ENCODE measurements at regions not wholly inside any gene's neighbourhood (a gene's known extent, or its start where the extent isn't known, plus 50 kb on each side); places are given as distances from the start of the nearest gene placed in this dataset.

DNA sequence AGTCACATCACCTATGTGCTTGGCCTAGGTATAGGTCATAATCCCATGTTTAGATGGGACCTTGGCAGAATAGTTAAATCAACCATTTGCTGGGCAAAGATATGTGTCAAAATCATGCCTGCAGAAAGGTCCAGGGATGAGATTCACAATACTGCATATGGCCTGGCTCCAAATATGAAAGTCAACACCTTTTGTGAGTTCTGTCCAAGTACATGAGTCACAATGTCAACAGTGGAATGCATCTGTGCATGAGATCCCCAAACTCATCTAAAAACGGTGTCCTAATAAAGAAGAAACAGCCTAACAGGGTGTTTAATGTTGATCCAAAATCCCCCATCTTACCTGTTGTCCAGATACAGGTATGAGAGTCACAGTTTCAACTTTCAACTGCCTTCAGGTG is 1847.5 kb downstream of the TP53TG3F start:
- TF ChIP-seq, protein P1, sequence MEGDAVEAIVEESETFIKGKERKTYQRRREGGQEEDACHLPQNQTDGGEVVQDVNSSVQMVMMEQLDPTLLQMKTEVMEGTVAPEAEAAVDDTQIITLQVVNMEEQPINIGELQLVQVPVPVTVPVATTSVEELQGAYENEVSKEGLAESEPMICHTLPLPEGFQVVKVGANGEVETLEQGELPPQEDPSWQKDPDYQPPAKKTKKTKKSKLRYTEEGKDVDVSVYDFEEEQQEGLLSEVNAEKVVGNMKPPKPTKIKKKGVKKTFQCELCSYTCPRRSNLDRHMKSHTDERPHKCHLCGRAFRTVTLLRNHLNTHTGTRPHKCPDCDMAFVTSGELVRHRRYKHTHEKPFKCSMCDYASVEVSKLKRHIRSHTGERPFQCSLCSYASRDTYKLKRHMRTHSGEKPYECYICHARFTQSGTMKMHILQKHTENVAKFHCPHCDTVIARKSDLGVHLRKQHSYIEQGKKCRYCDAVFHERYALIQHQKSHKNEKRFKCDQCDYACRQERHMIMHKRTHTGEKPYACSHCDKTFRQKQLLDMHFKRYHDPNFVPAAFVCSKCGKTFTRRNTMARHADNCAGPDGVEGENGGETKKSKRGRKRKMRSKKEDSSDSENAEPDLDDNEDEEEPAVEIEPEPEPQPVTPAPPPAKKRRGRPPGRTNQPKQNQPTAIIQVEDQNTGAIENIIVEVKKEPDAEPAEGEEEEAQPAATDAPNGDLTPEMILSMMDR (IDR thresholded peaks at IDR 0.05) = no peak
- TF ChIP-seq POLR2A (IDR thresholded peaks at IDR 0.05) (no peak), POLR2AphosphoS5 (IDR thresholded peaks at IDR 0.05) (no peak)

Measured in sigmoid colon (tissue), 4 donors.